Tibial nerve (tissue), 4 donors: ENCODE measurements at regions not wholly inside any gene's neighbourhood (a gene's known extent, or its start where the extent isn't known, plus 50 kb on each side); places are given as distances from the start of the nearest gene placed in this dataset.

Experiments used
- DNase-seq, 2 donors: peaks; one replicate each; pipeline ENCODE4 v3.0.0-alpha.2; 2019; ENCODE audit warnings: low spot score in 2 of 2
- H3K27ac ChIP-seq, 4 donors: fragments of 200-600 bp; sonication (generic) in 3 of 4; one replicate each; pipeline ENCODE4 v1.5.1; 2017 to 2019; ENCODE audit warnings: mild to moderate bottlenecking in 1 of 4
- H3K27me3 ChIP-seq, 2 donors: fragments of 200-600 bp; sonication (generic) in 1 of 2; one replicate each; pipeline versions ENCODE4 v1.5.1 to v1.6.0; 2017 to 2019
- H3K36me3 ChIP-seq, 3 donors: fragments of 200-600 bp; sonication (generic); one replicate each; pipeline ENCODE4 v1.5.1; 2018 to 2019
- H3K4me1 ChIP-seq, 4 donors: fragments of 200-600 bp; sonication (generic) in 3 of 4; one replicate each; pipeline ENCODE4 v1.5.1; 2017 to 2019
- H3K4me3 ChIP-seq, 4 donors: fragments of 200-600 bp; sonication (generic) in 3 of 4; one replicate each; pipeline ENCODE4 v1.5.1; 2017 to 2019; ENCODE audit warnings: mild to moderate bottlenecking in 1 of 4, moderate library complexity in 1 of 4
- H3K9me3 ChIP-seq, 4 donors: fragments of 200-600 bp; sonication (generic) in 3 of 4; one replicate each; pipeline ENCODE4 v1.5.1; 2017 to 2019
- EP300 ChIP-seq, 2 donors: sonication (generic); formaldehyde crosslinking; IDR thresholded peaks; one replicate each; pipeline ENCODE4 v1.6.1; 2017; ENCODE audit warnings: antibody characterized with exemption in 2 of 2, mild to moderate bottlenecking in 1 of 2
- POLR2A ChIP-seq, 2 donors: fragments of 450-650 bp; IDR thresholded peaks; one replicate each; pipeline ENCODE4 v1.6.1; 2017; ENCODE audit warnings: antibody characterized with exemption in 2 of 2, mild to moderate bottlenecking in 2 of 2, moderate library complexity in 2 of 2
- WGBS, 2 donors: methylation state at CpG; one replicate each; pipeline ENCODE4 v1.1.5; 2018; 5-methylcytosine and 5-hydroxymethylcytosine counted together
- TF ChIP-seq, protein P1 (sequence below), 5 experiments: fragments of 200-600 bp in 3 of 5; fragments of 450-650 bp in 2 of 5; sonication (generic) in 3 of 5; IDR thresholded peaks; one replicate each; pipeline ENCODE4 v1.5.1; 2016 to 2019; ENCODE audit warnings: antibody characterized with exemption in 5 of 5, mild to moderate bottlenecking in 3 of 5, moderate library complexity in 2 of 5

DNA sequence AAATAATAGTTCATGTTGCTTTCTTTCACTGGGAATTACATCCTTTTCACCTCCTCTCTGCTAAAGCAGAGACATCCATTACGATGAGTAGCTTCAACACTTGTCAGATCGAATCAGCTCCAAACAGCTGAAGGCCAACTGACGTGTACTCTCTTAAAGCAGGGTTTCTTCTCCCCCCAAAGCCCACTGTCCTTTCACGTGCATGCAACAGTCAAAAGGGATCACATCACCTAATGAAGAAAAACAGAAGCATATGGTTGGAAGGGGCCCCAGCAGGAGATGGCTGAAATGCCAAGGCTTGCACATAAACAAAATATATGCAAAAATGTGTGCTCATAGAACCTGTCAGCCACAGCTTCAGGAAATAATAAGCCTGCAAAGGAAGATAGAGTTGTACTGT lies 421.6 kb downstream of the ANXA1 start:
- WGBS, 2 donors = 71 to 83% methylated on average over 4 of the region's 4 CpGs
- Histone ChIP-seq H3K4me1 (no peaks in the 10 kb centered on the region), H3K27me3 (no peaks in the 10 kb centered on the region), H3K27ac (no peak overlapping the region), H3K9me3 (no peaks in the 10 kb centered on the region), H3K4me3 (no peak overlapping the region), H3K36me3 (no peaks in the 10 kb centered on the region)
- TF ChIP-seq EP300 (IDR thresholded peaks at IDR 0.05) = no peak
- no peak for TF ChIP-seq POLR2A (IDR thresholded peaks at IDR 0.05)
- TF ChIP-seq, protein P1, sequence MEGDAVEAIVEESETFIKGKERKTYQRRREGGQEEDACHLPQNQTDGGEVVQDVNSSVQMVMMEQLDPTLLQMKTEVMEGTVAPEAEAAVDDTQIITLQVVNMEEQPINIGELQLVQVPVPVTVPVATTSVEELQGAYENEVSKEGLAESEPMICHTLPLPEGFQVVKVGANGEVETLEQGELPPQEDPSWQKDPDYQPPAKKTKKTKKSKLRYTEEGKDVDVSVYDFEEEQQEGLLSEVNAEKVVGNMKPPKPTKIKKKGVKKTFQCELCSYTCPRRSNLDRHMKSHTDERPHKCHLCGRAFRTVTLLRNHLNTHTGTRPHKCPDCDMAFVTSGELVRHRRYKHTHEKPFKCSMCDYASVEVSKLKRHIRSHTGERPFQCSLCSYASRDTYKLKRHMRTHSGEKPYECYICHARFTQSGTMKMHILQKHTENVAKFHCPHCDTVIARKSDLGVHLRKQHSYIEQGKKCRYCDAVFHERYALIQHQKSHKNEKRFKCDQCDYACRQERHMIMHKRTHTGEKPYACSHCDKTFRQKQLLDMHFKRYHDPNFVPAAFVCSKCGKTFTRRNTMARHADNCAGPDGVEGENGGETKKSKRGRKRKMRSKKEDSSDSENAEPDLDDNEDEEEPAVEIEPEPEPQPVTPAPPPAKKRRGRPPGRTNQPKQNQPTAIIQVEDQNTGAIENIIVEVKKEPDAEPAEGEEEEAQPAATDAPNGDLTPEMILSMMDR (IDR thresholded peaks at IDR 0.05) = no peak
- DNase-seq = no peak

DNA sequence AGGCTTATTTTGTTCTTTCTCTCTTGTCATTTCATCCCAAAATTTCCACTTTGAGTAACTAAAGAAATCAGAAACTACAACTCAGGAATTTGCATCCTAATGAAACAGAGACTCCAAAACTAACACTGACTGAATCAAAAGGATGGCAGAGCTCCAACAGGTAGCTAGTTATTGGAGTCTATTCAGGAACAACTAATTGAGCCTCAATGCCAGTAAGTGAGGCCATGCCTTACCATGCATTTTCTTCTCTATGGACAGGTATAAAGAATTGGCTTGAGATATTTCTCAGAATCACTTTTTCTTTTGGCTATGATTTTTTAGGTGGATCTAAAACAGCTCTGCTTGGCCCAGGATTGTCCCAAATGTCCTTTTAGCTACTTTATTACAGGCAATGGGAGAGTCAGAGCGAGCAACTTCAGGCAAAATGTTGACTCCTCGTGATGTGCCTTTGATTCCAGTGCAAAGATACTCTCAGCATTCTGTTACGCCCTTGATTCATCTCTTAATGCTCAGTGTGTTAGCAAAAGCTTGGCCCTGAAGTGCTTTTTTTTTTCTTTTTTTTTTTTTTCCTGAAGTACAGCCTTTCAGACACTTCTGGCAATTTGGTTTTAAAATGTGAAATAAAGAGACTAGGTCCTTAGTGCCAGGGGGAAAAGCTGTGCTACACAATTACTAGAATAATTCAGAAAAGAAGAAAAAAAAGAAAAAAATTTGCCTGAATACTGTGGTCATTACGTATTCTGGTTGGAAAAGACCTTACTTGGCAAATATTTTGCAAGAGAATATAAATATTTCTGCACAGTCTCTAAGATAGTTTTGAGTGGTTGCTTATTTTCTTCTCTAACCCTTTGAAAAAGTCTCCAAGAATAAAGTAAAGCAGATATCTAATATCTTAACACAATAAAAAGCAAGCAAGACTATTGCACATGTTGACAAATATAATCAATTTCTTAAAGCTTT lies 423.7 kb downstream of the ANXA1 start:
- TF ChIP-seq, protein P1 (IDR thresholded peaks at IDR 0.05) = no peak
- TF ChIP-seq EP300 (IDR thresholded peaks at IDR 0.05) (no peak), POLR2A (IDR thresholded peaks at IDR 0.05) (no peak)
- no peaks in the 10 kb centered on the region for H3K4me1 ChIP-seq
- WGBS, 2 donors = 57 to 79% methylated on average over 4 of the region's 4 CpGs
- H3K4me3 ChIP-seq = no peak overlapping the region
- no peaks in the 10 kb centered on the region for H3K9me3 ChIP-seq
- no peaks in the 10 kb centered on the region for H3K36me3 ChIP-seq
- DNase-seq = no peak
- no peaks in the 10 kb centered on the region for H3K27me3 ChIP-seq
- no peak overlapping the region for H3K27ac ChIP-seq

DNA sequence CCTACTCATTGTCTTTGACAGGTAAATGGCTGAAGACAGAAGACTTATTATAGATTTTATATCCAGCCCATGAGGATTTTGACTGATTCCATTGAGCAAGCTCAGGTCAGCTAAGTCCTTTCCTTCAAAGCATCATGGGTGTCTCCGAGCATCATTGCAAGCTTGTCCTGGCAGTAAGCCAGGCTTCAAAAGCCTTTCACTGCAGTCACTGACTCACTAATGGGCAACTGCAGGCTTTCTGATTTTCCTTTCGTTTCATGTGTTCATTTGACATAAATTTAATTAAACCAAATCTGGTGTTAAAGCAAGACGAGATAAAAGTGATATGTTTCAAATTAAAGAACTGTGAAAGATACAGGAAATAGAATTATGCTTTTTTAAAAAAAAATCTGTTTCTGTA lies 426.2 kb downstream of the ANXA1 start:
- H3K4me3 ChIP-seq = no peak overlapping the region
- no peaks in the 10 kb centered on the region for H3K9me3 ChIP-seq
- no peak overlapping the region for H3K27ac ChIP-seq
- H3K4me1 ChIP-seq = no peaks in the 10 kb centered on the region
- DNase-seq = no peak
- TF ChIP-seq, protein P1 (IDR thresholded peaks at IDR 0.05) = no peak
- TF ChIP-seq EP300 (IDR thresholded peaks at IDR 0.05) = no peak
- TF ChIP-seq POLR2A (IDR thresholded peaks at IDR 0.05) = no peak
- no peaks in the 10 kb centered on the region for H3K36me3 ChIP-seq
- no peaks in the 10 kb centered on the region for H3K27me3 ChIP-seq
- 19 to 28% methylated on average over 3 of the region's 3 CpGs for WGBS, 2 donors

DNA sequence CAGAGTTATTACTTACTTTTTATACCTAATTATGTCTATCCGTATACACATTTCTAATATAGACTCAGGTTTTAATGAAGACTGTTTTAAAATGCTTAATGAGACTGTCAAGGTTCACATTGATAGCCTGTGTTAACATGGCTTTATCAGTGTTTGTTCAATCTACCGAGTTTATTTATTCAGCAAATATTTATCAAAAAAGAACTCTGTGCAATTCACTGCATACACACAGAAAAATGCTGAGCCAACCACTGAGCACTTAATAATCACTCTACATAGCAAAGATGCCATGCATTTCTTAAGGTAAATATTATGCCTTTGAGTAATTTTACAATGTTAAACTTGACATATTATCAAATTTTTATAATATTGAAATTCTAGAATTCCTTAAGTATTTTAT lies 428.2 kb downstream of the ANXA1 start:
- no peaks in the 10 kb centered on the region for H3K36me3 ChIP-seq
- WGBS, 2 donors = 67 to 68% methylated on average over 2 of the region's 2 CpGs
- H3K4me1 ChIP-seq = no peaks in the 10 kb centered on the region
- H3K27ac ChIP-seq = no peak overlapping the region
- no peak for DNase-seq
- H3K4me3 ChIP-seq = no peak overlapping the region
- no peaks in the 10 kb centered on the region for H3K9me3 ChIP-seq
- H3K27me3 ChIP-seq = no peaks in the 10 kb centered on the region
- TF ChIP-seq POLR2A (IDR thresholded peaks at IDR 0.05) (no peak), EP300 (IDR thresholded peaks at IDR 0.05) (no peak)
- TF ChIP-seq, protein P1 (IDR thresholded peaks at IDR 0.05) = no peak

DNA sequence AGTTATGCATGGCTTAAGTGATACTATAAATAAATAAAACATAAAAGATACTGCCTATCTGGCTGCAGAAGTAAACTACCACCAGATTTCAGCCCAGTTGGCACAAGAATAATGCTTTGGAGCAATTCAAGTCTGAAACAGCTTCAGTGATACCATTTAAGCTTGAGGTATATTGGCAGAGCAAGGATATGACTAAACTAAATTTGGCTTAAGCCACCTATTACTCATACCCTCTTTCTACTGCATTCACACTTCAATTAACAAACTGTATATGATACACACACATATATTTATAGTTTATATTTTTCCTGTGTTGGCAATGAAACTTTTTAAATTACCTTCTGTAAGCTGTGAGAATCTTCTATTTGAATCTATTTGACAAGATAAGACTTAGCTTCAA lies 431.9 kb downstream of the ANXA1 start:
- Histone ChIP-seq H3K27ac (no peak overlapping the region), H3K27me3 (no peaks in the 10 kb centered on the region), H3K36me3 (no peaks in the 10 kb centered on the region), H3K9me3 (no peaks in the 10 kb centered on the region), H3K4me3 (no peak overlapping the region), H3K4me1 (no peaks in the 10 kb centered on the region)
- no peak for DNase-seq
- TF ChIP-seq, protein P1 (IDR thresholded peaks at IDR 0.05) = no peak
- no peak for TF ChIP-seq EP300 (IDR thresholded peaks at IDR 0.05)
- TF ChIP-seq POLR2A (IDR thresholded peaks at IDR 0.05) = no peak
